HG02852 (cell line): ENCODE measurements at regions not wholly inside any gene's neighbourhood (a gene's known extent, or its start where the extent isn't known, plus 50 kb on each side); places are given as distances from the start of the nearest gene placed in this dataset.
"Not testable (repeated sequence)": the region's sequence is repeated elsewhere in the genome, so short reads cannot be mapped to it uniquely, and the experiment has no call there.

Experiments used
- ATAC-seq: cut with Tn5 transposase; IDR thresholded peaks from one replicate; pipeline ENCODE4 v1.9.1; 2021; ENCODE audit warnings: mild to moderate bottlenecking, moderate library complexity; ENCODE audit not compliant: unreplicated experiment

DNA sequence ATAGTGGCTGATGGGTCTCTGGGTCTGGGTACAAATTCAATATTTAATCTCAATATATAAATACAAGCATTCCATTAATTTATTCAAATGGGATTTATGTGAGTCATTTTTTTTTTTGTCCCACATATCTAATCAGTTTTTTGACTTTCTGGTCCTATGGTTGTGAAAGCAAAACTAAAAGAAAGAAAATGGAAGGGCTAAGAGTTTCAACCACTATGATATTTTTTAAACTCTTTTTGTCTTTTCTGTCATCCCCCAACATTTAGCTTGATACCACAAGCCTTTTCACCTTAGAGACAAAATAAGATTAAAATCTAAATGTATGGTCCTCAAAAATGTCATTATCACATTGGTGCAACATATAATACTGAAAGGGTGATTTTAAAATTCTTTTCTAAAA, 602.7 kb upstream of the CHRM3 start:
- no peak for ATAC-seq

DNA sequence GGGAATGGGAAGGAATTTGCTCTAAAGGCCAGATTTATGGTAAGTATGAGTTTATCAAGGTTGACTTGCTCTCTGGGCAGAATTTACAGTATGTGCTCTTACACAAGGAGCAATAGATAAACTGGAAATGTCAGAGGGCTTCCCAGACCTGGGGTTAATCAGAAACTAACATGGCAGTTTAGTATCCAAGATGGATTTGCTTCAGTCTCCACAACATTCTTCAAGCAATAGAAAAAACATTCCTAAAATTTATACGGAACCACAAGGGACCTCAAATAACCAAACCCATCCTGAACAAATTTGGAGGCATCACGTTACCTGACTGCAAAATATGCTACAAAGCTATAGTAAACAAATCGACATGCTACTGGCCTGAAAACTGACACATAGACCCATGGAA, 606.7 kb upstream of the CHRM3 start:
- ATAC-seq: no peak

DNA sequence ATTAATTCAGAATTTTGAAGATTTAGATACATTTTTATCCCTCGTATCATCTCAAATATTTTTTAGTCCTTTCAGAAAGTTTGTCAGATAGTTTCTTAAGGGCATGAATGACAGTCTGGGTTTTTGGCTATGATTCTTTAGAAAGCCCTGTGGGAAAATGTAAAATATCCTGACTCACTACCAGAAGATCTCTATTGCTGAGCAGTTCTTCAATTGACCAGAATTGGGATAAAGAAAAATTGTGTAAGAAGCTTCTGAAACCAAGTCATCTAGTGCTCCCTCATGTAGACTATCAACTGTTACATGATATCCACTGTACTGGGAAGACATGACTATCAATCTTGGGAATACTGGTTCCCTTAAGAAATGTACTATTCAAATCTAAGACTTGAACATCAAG, 608.3 kb upstream of the CHRM3 start:
- no peak for ATAC-seq

- no peak for ATAC-seq
These were observed 608.8 kb upstream of the CHRM3 start for GRCh38 chr1:238777551-238777950.

- no peak for ATAC-seq
These were observed 610.2 kb upstream of the CHRM3 start for GRCh38 chr1:238776126-238776525.

- ATAC-seq: no peak
These were observed 614.0 kb upstream of the CHRM3 start for GRCh38 chr1:238772322-238772721.

DNA sequence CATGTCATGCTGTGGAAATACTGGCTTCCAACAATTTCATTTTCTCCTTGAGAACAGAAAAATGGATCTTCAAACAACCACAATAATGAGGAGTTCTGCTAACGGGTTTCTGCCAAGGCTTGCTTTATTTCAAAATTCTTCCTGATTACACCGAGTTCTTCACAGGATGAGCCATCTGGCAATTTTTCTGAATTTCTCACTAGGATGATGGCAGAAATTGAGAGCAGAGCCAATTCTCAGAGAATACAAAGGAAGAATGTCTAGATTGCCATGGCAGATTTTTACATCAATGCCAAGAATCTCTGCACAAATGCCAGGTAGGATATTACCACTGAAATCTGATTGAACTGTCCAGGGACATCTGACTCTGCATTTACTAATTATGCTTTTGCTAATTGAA, 619.0 kb upstream of the CHRM3 start:
- ATAC-seq: no peak

DNA sequence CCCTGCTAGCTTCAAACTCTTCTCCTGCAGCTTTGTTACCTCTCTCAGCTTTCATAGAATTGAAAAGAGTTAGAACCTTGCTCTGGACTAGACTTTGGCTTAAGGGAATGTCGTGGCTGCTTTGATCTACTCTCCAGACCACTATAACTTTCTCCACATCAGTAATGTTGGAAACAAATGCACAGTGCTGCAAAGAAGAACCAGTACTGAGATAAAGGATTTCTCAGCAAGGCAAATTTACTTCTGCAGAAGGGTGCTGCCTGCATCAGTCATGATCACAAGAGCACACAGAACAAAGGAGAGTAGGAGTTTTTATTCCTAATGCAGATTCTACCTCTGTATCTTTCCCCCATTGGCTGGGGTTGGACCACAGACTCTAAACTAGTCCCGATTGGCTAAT, 621.6 kb upstream of the CHRM3 start:
- ATAC-seq: no peak

DNA sequence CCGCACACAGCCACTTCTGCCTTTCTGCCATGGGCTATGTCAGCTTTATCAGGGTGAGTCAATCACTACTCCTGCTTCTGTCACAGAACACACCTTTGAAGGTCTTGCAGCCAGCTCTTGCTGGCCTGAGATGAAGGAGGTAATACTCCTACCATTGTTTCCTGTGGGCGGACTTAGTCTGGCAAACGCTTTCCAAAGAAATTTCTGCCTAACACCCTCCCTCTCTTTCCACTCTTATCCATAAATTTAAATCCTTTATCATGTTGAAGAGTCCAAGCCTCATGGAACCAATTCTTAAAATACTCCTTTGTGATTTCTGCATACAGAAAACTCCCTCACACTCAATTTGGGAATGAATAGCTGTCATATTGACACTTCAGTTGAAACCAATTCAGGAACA, 633.1 kb upstream of the CHRM3 start:
- no peak for ATAC-seq

GRCh38 chr1:238752327-238752726, 634.0 kb upstream of the CHRM3 start:
- no peak for ATAC-seq

DNA sequence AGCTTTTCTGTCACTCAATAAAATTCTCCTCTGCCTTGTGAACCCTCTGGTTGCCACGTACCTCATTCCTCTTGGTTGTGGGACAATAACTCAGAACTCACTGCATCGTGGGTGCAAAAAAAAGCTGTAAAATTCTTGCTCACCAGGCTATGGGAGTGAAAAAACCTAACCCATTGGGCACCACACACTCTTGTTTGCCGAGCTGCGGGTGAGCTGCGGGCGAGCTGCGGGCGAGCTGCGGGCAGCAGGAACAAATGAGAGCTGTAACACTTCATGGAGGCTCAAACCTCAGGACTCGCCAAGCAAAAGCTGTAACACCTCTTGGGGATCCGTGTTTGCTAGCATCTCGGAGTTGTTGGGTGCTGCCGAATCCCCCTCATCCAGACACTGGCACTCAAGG, 641.3 kb upstream of the CHRM3 start:
- ATAC-seq: no peak

DNA sequence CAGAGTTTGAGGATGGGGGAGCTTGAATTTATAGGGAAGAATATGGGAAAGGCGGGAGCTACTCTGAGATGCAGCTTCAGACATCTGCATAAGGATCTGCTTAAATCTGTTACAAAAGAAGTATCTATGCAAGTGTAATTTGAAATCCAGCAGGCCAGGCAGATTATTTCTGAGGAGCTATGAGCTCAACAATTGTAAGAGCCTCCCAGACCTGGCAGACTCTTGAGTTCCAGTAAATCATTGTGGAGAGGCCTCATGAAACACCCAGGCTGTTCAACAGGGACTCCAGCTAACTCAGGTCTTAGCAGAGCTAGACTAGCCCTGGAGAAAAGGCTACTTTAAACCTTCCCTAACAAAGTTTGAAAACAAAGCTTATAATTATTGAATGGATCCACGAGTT, 647.5 kb upstream of the CHRM3 start:
- ATAC-seq: no peak

GRCh38 chr1:238727670-238728069, 658.7 kb upstream of the CHRM3 start:
- no peak for ATAC-seq

- ATAC-seq: no peak
These were observed 663.6 kb upstream of the CHRM3 start for GRCh38 chr1:238722812-238723211.

- ATAC-seq: no peak
These were observed 675.7 kb upstream of the CHRM3 start for GRCh38 chr1:238710697-238711096.

DNA sequence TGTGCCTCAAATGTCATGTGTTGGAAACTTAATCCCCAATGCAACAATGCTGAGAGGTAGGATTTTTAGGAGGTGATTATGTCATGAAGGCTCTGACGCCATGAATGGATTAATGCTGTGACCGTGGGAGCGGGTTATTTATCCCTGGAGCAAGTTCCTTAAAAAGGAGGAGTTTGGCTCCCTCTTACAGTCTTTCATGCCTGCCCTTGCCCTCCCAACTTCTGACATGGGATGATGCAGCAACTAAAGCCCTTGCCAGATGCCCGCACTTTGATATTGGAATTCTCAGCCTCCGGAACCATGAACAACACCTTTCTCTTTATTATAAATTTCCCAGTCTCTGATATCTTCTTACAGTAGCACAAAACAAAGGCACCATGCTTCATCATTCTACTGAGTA, 685.3 kb upstream of the CHRM3 start:
- ATAC-seq: no peak

DNA sequence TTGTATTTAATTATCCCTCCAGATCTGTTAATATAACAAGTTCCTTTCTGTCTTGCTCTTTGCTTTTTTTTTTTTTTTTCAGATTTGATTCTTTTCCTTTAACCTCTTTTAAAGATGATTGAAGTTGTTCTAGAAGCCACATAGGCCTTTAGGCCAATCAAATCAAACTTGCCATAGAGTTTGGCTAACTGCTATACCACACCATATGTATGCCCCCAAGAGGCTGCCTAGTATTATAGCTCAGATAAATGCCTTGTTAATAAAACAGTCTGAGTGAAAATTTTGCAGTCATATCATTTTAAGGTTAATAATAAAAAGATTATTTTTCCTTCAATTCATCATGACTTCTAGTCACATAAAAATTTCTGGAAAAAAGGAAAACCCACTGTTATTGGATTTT, 696.0 kb upstream of the CHRM3 start:
- no peak for ATAC-seq

DNA sequence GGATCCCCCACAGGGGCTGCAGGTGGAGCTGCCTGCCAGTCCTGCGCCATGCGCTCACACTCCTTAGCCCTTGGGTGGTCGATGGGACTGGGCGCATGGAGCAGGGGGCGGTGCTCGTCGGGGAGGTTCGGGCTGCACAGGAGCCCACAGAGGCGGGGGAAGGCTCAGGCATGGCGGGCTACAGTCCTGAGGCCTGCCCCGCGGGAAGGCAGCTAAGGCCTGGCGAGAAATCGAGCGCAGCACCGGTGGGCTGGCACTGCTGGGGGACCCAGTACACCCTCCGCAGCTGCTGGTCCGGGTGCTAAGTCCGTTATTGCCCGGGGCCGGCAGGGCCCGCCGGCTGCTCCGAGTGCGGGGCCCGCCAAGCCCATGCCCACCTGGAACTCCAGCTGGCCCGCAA, 701.8 kb upstream of the CHRM3 start:
- not testable (repeated sequence) for ATAC-seq

DNA sequence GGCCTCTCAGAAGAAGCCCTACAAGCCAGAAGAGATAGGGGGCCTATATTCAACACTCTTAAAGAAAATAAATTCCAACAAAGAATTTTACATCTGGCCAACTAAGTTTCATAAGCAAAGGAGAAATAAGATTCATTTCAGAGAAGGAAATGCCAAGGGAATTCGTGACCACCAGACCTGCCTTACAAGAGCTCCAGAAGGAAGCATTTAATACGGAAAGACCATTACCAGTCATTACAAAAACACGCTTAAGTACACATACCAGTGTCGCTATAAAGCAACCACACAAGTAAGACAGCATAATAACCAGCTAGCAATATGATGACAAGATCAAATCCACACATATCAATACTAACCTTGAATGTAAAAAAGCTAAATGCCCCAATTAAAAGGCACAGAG, 704.9 kb upstream of the CHRM3 start:
- ATAC-seq: no peak

DNA sequence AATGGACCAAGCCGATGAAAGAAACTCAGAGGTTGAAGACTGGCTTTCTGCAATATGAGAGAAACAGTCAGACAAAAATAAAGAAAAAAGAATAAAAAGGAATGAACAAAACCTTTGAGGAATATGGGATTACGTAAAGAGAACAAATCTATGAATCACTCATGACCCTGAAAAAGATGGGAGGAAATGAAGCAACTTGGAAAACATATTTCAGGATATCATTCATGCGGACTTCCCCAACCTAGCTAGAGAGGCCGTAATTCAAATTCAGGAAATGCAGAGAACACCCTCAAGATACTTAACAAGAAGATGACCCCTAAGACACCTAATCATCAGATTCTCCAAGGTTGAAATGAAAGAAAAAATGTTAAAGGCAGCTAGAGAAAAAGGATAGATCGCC, 705.3 kb upstream of the CHRM3 start:
- no peak for ATAC-seq

DNA sequence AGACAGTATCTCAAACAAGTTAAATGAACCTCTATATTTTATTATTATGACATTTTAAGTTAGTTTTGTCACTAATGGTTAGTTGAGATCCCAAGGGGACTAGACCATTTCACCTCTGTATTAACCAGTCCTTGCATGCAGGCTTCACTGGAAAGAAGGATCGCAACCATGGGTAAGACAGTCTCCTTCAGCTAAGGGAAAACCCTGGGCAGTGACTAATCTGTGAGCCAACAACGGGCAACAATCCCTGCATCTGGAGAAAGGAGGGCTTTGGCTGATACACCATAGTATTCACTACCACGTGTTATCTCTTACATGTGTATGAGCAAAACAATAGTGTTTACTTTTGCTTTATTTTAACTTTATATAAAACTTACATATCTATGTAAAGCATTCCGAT, 708.8 kb upstream of the CHRM3 start:
- no peak for ATAC-seq

GRCh38 chr1:238675221-238675620, 711.1 kb upstream of the CHRM3 start:
- ATAC-seq: no peak

DNA sequence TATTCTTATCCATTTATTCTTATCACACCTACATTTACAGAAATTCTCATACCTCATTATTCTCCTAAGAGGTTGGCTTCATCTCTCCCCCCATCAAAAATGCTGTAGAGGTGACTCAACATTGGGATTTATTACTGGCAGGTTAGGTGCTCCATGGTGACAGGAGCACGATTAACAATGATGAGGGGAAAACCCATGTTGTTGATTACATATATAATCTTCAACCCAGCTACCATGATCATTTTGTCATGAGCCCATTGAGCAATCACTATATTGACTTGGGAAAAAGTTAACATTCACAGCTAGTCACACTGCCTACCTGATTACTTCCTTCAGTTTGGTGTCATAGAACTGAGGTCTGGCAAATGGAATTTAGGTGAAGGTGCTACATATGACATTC, 712.1 kb upstream of the CHRM3 start:
- ATAC-seq: no peak

DNA sequence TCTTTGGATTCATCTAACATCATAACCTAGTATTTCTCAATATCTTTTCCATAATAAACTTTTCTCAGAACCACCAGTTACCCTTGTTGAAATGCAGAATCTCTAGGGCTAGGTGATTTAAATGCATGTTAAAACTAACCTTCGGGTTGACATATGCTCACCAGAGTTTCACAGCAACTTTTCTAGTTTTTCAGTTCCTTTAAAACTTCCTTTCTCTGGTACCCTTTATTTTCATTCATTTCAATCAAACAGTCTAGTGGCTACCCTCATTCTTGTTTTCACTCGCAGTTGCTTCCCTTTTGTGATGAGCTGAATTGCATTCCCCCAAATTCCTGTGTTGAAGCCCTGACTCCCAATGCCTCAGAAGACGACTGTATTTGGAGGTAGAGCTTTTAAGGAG, 712.8 kb upstream of the CHRM3 start:
- ATAC-seq: no peak
